ENCODE measurements at regions not wholly inside any gene's neighbourhood (a gene's known extent, or its start where the extent isn't known, plus 50 kb on each side); places are given as distances from the start of the nearest gene placed in this dataset.

DNA sequence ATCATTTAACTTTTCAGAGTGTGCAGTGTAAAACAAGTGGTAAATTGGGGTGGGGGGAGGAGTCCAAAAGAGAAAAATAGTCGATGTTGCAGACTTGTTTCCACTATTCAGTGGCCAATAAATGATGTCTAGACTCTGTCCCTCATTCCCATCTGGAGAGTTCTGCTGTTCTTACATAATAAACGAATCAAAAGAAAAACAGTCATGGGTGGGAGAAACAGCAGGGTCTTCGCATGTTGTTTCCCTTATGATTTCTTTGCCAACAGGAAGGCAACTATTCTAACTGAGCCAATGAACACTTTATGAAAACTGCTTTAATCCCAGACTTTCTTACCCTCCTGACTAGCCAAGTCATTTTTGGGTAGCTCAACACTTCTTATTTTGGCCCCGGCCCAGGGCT, 615.5 kb downstream of the FGF9 start:
- Mint-ChIP-seq H3K4me3 (no peak overlapping the region), H3K36me3 (ENCODE audit: insufficient read depth in 1 of 3, low read depth in 3 of 3) (peaks cover 0 to 1% (median 0%) of the 10 kb centered on the region in 3 experiments; a peak in 1 of 7 replicates), H3K9me3 (no peaks in the 10 kb centered on the region), H3K4me1 (no peaks in the 10 kb centered on the region), H3K27me3 (ENCODE audit: low read depth) (no peaks in the 10 kb centered on the region), H3K27ac (no peak overlapping the region)
- Histone ChIP-seq H3K23me2 (ENCODE audit: insufficient read length, low read depth, low read length, poor library complexity, severe bottlenecking) (no peaks in the 10 kb centered on the region), H2BK20ac (ENCODE audit: low read depth, low read length, poor library complexity, severe bottlenecking) (no peak overlapping the region), H3K56ac (ENCODE audit: insufficient read length, low read depth, low read length) (no peak overlapping the region), H3K27me3 (ENCODE audit: insufficient read depth, low read length) (no peaks in the 10 kb centered on the region), H4K20me1 (ENCODE audit: control insufficient read depth, insufficient read depth, insufficient read length) (no peaks in the 10 kb centered on the region), H2BK120ac (ENCODE audit: low read depth, low read length, poor library complexity, severe bottlenecking) (no peak overlapping the region), H3K9ac (ENCODE audit: extremely low read depth, insufficient read length, low read length) (no peak overlapping the region), H3K4me2 (ENCODE audit: insufficient read depth, insufficient read length, low read length) (no peak overlapping the region), H4K5ac (ENCODE audit: insufficient read length, low read depth, low read length) (no peak overlapping the region), H3K4ac (ENCODE audit: low read depth, low read length) (no peak overlapping the region), H3K9me3 (ENCODE audit: control insufficient read depth, low read depth, low read length) (no peaks in the 10 kb centered on the region), H3K27ac (ENCODE audit: insufficient read length, low read depth, low read length) (no peak overlapping the region), H2BK5ac (ENCODE audit: insufficient read length, low read length) (no peak overlapping the region), H2BK12ac (ENCODE audit: insufficient read length, low read depth, low read length) (no peak overlapping the region), H3K14ac (ENCODE audit: insufficient read depth, low read length) (no peak overlapping the region), H3K4me1 (ENCODE audit: insufficient read depth, low read length) (no peaks in the 10 kb centered on the region), H3T11ph (ENCODE audit: low read length) (no peak overlapping the region), H3K79me2 (ENCODE audit: insufficient read depth, low read length) (no peaks in the 10 kb centered on the region), H3K79me1 (ENCODE audit: insufficient read depth, low read depth, low read length, poor library complexity, severe bottlenecking) (no peaks in the 10 kb centered on the region), H2AK5ac (ENCODE audit: insufficient read length, low read length) (no peak overlapping the region), H3K23ac (ENCODE audit: insufficient read length, low read depth, low read length) (no peak overlapping the region), H2BK15ac (ENCODE audit: low read depth, low read length) (no peak overlapping the region), H3K18ac (ENCODE audit: insufficient read length, low read depth, low read length) (no peak overlapping the region), H2AFZ (ENCODE audit: low read length) (no peak overlapping the region), H4K8ac (replicated peaks; ENCODE audit: insufficient read length, low read depth, low read length) (no peak overlapping the region), H4K91ac (ENCODE audit: insufficient read length, low read depth, low read length) (no peak overlapping the region)
- DNase-seq: no peak
- TF ChIP-seq, protein P1, sequence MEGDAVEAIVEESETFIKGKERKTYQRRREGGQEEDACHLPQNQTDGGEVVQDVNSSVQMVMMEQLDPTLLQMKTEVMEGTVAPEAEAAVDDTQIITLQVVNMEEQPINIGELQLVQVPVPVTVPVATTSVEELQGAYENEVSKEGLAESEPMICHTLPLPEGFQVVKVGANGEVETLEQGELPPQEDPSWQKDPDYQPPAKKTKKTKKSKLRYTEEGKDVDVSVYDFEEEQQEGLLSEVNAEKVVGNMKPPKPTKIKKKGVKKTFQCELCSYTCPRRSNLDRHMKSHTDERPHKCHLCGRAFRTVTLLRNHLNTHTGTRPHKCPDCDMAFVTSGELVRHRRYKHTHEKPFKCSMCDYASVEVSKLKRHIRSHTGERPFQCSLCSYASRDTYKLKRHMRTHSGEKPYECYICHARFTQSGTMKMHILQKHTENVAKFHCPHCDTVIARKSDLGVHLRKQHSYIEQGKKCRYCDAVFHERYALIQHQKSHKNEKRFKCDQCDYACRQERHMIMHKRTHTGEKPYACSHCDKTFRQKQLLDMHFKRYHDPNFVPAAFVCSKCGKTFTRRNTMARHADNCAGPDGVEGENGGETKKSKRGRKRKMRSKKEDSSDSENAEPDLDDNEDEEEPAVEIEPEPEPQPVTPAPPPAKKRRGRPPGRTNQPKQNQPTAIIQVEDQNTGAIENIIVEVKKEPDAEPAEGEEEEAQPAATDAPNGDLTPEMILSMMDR (conservative IDR thresholded peaks at IDR 0.05): no peak
- WGBS (ENCODE audit: extremely low coverage, insufficient read length, low lambda C conversion rate): no CpG with 5 or more reads among the region's 4 CpGs
